ENCODE measurements at regions not wholly inside any gene's neighbourhood (a gene's known extent, or its start where the extent isn't known, plus 50 kb on each side); places are given as distances from the start of the nearest gene placed in this dataset.

DNA sequence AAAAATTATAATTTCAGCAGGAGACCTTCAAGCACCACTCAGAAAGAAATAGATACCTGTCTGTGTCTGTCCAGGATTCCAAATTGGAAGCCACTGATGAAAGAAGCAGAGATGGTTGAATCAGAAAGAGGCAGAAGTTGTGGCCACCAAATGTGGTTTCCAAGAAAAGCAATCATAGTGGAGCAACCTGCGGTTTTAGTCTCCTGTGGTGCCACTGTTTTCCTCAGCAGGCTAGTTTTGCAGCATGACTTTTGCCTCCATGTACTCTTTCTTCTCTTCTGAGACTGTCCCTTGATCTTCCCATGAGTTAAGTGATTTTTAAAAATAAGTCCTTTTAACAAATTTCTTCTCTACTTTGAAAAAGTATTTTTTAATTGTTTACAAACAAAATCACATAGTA lies 535.8 kb downstream of the CYLC2 start:
- intact Hi-C loops (cut with micrococcal nuclease; ENCODE audit: unreplicated experiment): no loop called here
- Histone ChIP-seq H3K27ac (ENCODE audit: low read depth, low read length, poor library complexity, severe bottlenecking) (no peak overlapping the region), H3K4me2 (ENCODE audit: low read length) (no peak overlapping the region), H3K36me3 (ENCODE audit: insufficient read depth, low read length) (no peaks in the 10 kb centered on the region), H3K79me2 (ENCODE audit: insufficient read depth, low read depth, low read length) (no peaks in the 10 kb centered on the region), H3K9me2 (ENCODE audit: insufficient read depth, low read length) (no peaks in the 10 kb centered on the region), H3K4me3 (ENCODE audit: low read depth, low read length, poor library complexity, severe bottlenecking) (no peak overlapping the region), H3K9me3 (ENCODE audit: low read length) (no peaks in the 10 kb centered on the region), H3K4me1 (ENCODE audit: insufficient read depth, low read length, poor library complexity, severe bottlenecking) (no peaks in the 10 kb centered on the region), H4K20me1 (ENCODE audit: insufficient read depth, low read length) (no peaks in the 10 kb centered on the region), H2AFZ (ENCODE audit: low read length) (no peak overlapping the region)
- no peak for TF ChIP-seq CTCF (conservative IDR thresholded peaks at IDR 0.05; ENCODE audit: low read length)
- no peak for TF ChIP-seq EZH2phosphoT487 (IDR thresholded peaks at IDR 0.05; ENCODE audit: borderline replicate concordance, low read depth, low read length)
- POLR2A ChIA-PET: interaction anchor here (0.6 kb wide), 1 partner anchor 183 kb away, joined by 3 read pairs; no protein-coding TSS in a partner anchor
- no TSS peak for BruUV-seq (replicated peaks)
- no peak for DNase-seq (ENCODE audit: low spot score)
- CTCF ChIA-PET (ENCODE audit: unreplicated experiment): no interaction called here

DNA sequence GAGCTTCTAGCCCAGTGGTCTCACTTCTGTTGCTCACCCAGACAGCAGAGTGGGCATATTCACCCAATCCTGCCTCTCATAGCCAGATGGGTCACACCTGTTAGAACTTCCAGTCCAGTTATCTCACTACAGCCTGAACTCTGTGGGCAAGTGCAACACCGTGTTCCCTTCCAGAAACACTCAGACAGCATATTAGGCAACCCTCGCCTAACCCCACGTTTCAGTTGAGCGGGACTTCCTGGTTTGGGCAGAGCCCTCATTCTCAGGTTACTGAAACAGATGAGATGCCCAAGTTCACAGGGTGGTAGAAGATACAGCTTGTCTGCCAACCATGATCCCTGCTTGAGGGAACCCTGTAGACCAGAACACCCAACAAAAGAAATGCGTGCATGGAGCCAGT lies 538.2 kb downstream of the CYLC2 start:
- H4K20me1 ChIP-seq (ENCODE audit: insufficient read depth, low read length): no peaks in the 10 kb centered on the region
- H3K36me3 ChIP-seq (ENCODE audit: insufficient read depth, low read length): no peaks in the 10 kb centered on the region
- H2AFZ ChIP-seq (ENCODE audit: low read length): no peak overlapping the region
- H3K4me1 ChIP-seq (ENCODE audit: insufficient read depth, low read length, poor library complexity, severe bottlenecking): no peaks in the 10 kb centered on the region
- no peak overlapping the region for H3K4me2 ChIP-seq (ENCODE audit: low read length)
- H3K27ac ChIP-seq (ENCODE audit: low read depth, low read length, poor library complexity, severe bottlenecking): no peak overlapping the region
- H3K9me3 ChIP-seq (ENCODE audit: low read length): no peaks in the 10 kb centered on the region
- no peak overlapping the region for H3K4me3 ChIP-seq (ENCODE audit: low read depth, low read length, poor library complexity, severe bottlenecking)
- no TSS peak for BruUV-seq (replicated peaks)
- no peak for TF ChIP-seq EZH2phosphoT487 (IDR thresholded peaks at IDR 0.05; ENCODE audit: borderline replicate concordance, low read depth, low read length)
- no peak for TF ChIP-seq CTCF (conservative IDR thresholded peaks at IDR 0.05; ENCODE audit: low read length)
- POLR2A ChIA-PET: no interaction called here
- no peaks in the 10 kb centered on the region for H3K9me2 ChIP-seq (ENCODE audit: insufficient read depth, low read length)
- no peaks in the 10 kb centered on the region for H3K79me2 ChIP-seq (ENCODE audit: insufficient read depth, low read depth, low read length)
- CTCF ChIA-PET (ENCODE audit: unreplicated experiment): no interaction called here
- intact Hi-C loops (cut with micrococcal nuclease; ENCODE audit: unreplicated experiment): no loop called here
- DNase-seq (ENCODE audit: low spot score): no peak

DNA sequence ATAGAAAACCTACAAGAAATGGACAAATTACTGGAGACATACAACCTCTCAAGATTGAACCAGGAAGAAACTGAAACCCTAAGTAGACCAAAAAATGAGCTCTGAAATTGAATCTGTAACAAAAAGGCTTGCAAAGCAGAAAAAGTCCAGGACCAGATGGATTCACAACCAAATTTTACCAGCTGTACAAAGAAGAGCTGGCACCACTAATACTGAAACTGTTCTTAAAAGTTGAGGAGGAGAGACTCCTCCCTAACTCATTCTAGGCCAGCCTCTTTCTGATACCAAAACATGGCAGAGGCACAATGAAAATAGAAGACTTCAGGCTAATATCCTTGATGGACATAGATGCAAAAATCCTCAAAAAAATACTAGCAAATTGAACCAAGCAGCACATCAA lies 542.3 kb downstream of the CYLC2 start:
- Histone ChIP-seq H3K4me2 (ENCODE audit: low read length) (no peak overlapping the region), H3K9me2 (ENCODE audit: insufficient read depth, low read length) (no peaks in the 10 kb centered on the region), H3K79me2 (ENCODE audit: insufficient read depth, low read depth, low read length) (no peaks in the 10 kb centered on the region), H3K27ac (ENCODE audit: low read depth, low read length, poor library complexity, severe bottlenecking) (no peak overlapping the region), H2AFZ (ENCODE audit: low read length) (no peak overlapping the region), H3K4me1 (ENCODE audit: insufficient read depth, low read length, poor library complexity, severe bottlenecking) (no peaks in the 10 kb centered on the region), H3K36me3 (ENCODE audit: insufficient read depth, low read length) (no peaks in the 10 kb centered on the region), H4K20me1 (ENCODE audit: insufficient read depth, low read length) (no peaks in the 10 kb centered on the region), H3K4me3 (ENCODE audit: low read depth, low read length, poor library complexity, severe bottlenecking) (no peak overlapping the region), H3K9me3 (ENCODE audit: low read length) (no peaks in the 10 kb centered on the region)
- no peak for DNase-seq (ENCODE audit: low spot score)
- TF ChIP-seq CTCF (conservative IDR thresholded peaks at IDR 0.05; ENCODE audit: low read length): no peak
- TF ChIP-seq EZH2phosphoT487 (IDR thresholded peaks at IDR 0.05; ENCODE audit: borderline replicate concordance, low read depth, low read length): no peak
- intact Hi-C loops (cut with micrococcal nuclease; ENCODE audit: unreplicated experiment): no loop called here
- ChIA-PET CTCF (ENCODE audit: unreplicated experiment) (no interaction called here), POLR2A (interaction anchor here (0.6 kb wide), 1 partner anchor 1067 kb away, joined by 3 read pairs; no protein-coding TSS in a partner anchor)
- BruUV-seq (replicated peaks): no TSS peak

All from OCI-LY7 (cell line).